ENCODE measurements at regions not wholly inside any gene's neighbourhood (a gene's known extent, or its start where the extent isn't known, plus 50 kb on each side); places are given as distances from the start of the nearest gene placed in this dataset.

GRCh38 chrX:131356725-131357124, 67.6 kb upstream of the IGSF1 start:
- TF ChIP-seq CTCF (IDR thresholded peaks at IDR 0.05), result no peak

GRCh38 chrX:131359611-131360010, 70.5 kb upstream of the IGSF1 start:
- Mint-ChIP-seq H3K36me3 (ENCODE audit: low read depth) (peaks cover 8% of the 10 kb centered on the region), H3K4me3 (no peak overlapping the region), H3K27me3 (ENCODE audit: low read depth, poor library complexity) (no peaks in the 10 kb centered on the region), H3K4me1 (no peaks in the 10 kb centered on the region), H3K27ac (no peak overlapping the region), H3K9me3 (no peaks in the 10 kb centered on the region)
- no peak for TF ChIP-seq CTCF (IDR thresholded peaks at IDR 0.05)
- DNase-seq, result no peak

More at GRCh38 chrX:131356725-131357124, 67.6 kb upstream of the IGSF1 start:
- H3K4me3 Mint-ChIP-seq, result no peak overlapping the region
- no peaks in the 10 kb centered on the region for H3K36me3 Mint-ChIP-seq (ENCODE audit: low read depth)
- H3K27ac Mint-ChIP-seq, result no peak overlapping the region
- peaks cover 11% of the 10 kb centered on the region for H3K4me1 Mint-ChIP-seq
- no peak for DNase-seq
- H3K27me3 Mint-ChIP-seq (ENCODE audit: low read depth, poor library complexity), result no peaks in the 10 kb centered on the region
- no peaks in the 10 kb centered on the region for H3K9me3 Mint-ChIP-seq

GRCh38 chrX:131365766-131366165, 76.7 kb upstream of the IGSF1 start:
- Mint-ChIP-seq H3K36me3 (ENCODE audit: low read depth) (peaks cover 9% of the 10 kb centered on the region), H3K4me3 (no peak overlapping the region), H3K27me3 (ENCODE audit: low read depth, poor library complexity) (peaks cover 5% of the 10 kb centered on the region), H3K4me1 (peaks cover 8% of the 10 kb centered on the region), H3K9me3 (no peaks in the 10 kb centered on the region), H3K27ac (no peak overlapping the region)
- no peak for TF ChIP-seq CTCF (IDR thresholded peaks at IDR 0.05)
- no peak for DNase-seq

GRCh38 chrX:131366407-131366806, 77.3 kb upstream of the IGSF1 start:
- H3K27ac Mint-ChIP-seq, result no peak overlapping the region
- no peak for DNase-seq

GRCh38 chrX:131388293-131388692, 99.2 kb upstream of the IGSF1 start:
- H3K27me3 Mint-ChIP-seq (ENCODE audit: low read depth, poor library complexity), result no peaks in the 10 kb centered on the region
- no peak for TF ChIP-seq CTCF (IDR thresholded peaks at IDR 0.05)
- peaks cover 78% of the 10 kb centered on the region for H3K36me3 Mint-ChIP-seq (ENCODE audit: low read depth)
- H3K9me3 Mint-ChIP-seq, result peaks cover 63% of the 10 kb centered on the region
- no peaks in the 10 kb centered on the region for H3K4me1 Mint-ChIP-seq
- no peak overlapping the region for H3K27ac Mint-ChIP-seq
- DNase-seq, result no peak
- H3K4me3 Mint-ChIP-seq, result no peak overlapping the region

More at GRCh38 chrX:131366407-131366806, 77.3 kb upstream of the IGSF1 start:
- Mint-ChIP-seq H3K4me1 (peaks cover 8% of the 10 kb centered on the region), H3K27me3 (ENCODE audit: low read depth, poor library complexity) (peaks cover 5% of the 10 kb centered on the region), H3K9me3 (no peaks in the 10 kb centered on the region), H3K4me3 (no peak overlapping the region), H3K36me3 (ENCODE audit: low read depth) (peaks cover 9% of the 10 kb centered on the region)
- peak; percentile 27 for TF ChIP-seq CTCF (IDR thresholded peaks at IDR 0.05)

- Mint-ChIP-seq H3K4me3 (no peak overlapping the region), H3K9me3 (peaks cover 29% of the 10 kb centered on the region)
- DNase-seq, result no peak
Observed at GRCh38 chrX:131392666-131393065, 103.6 kb upstream of the IGSF1 start.

More at GRCh38 chrX:131392666-131393065, 103.6 kb upstream of the IGSF1 start:
- Mint-ChIP-seq H3K27me3 (ENCODE audit: low read depth, poor library complexity) (no peaks in the 10 kb centered on the region), H3K36me3 (ENCODE audit: low read depth) (peaks cover 40% of the 10 kb centered on the region), H3K4me1 (no peaks in the 10 kb centered on the region), H3K27ac (no peak overlapping the region)
- TF ChIP-seq CTCF (IDR thresholded peaks at IDR 0.05), result no peak
